DOHH2 (cell line): ENCODE measurements at regions not wholly inside any gene's neighbourhood (a gene's known extent, or its start where the extent isn't known, plus 50 kb on each side); places are given as distances from the start of the nearest gene placed in this dataset.

Experiments used
- H3F3A ChIP-seq: fragments of 200-600 bp; sonication (generic), shearing (Covaris generic); 2 replicates; pipeline ENCODE4 v1.6.0; 2016; ENCODE audit warnings: antibody characterized with exemption, mild to moderate bottlenecking; ENCODE audit not compliant: control insufficient read depth, insufficient read depth
- H3K27ac ChIP-seq: fragments of 200-600 bp; sonication (generic); 2 replicates; pipeline ENCODE4 v1.5.1; 2014; ENCODE audit warnings: low read depth, mild to moderate bottlenecking, low read length, moderate library complexity
- H3K27me3 ChIP-seq: fragments of 200-600 bp; sonication (generic); 2 replicates; pipeline ENCODE4 v1.6.1; 2014; ENCODE audit warnings: mild to moderate bottlenecking, low read length, mixed read lengths; ENCODE audit not compliant: control insufficient read depth
- H3K36me3 ChIP-seq: fragments of 200-600 bp; sonication (generic); 2 replicates; pipeline ENCODE4 v1.6.1; 2014; ENCODE audit warnings: mild to moderate bottlenecking, low read length, moderate library complexity, mixed read lengths; ENCODE audit not compliant: control insufficient read depth
- H3K4me1 ChIP-seq: fragments of 200-600 bp; sonication (generic); 2 replicates; pipeline ENCODE4 v1.6.1; 2014; ENCODE audit warnings: mild to moderate bottlenecking, low read length, mixed read lengths; ENCODE audit not compliant: control insufficient read depth
- H3K4me2 ChIP-seq: fragments of 200-600 bp; sonication (generic); 2 replicates; pipeline ENCODE4 v1.6.0; 2014; ENCODE audit warnings: mild to moderate bottlenecking, low read length, moderate library complexity
- H3K4me3 ChIP-seq: fragments of 200-600 bp; sonication (generic); 2 replicates; pipeline ENCODE4 v1.5.1; 2014; ENCODE audit warnings: mild to moderate bottlenecking, low read length, mixed read lengths
- H3K79me2 ChIP-seq: fragments of 200-600 bp; sonication (generic); 2 replicates; pipeline ENCODE4 v1.6.1; 2014; ENCODE audit warnings: mild to moderate bottlenecking, low read length, mixed read lengths; ENCODE audit not compliant: control insufficient read depth
- H3K9me2 ChIP-seq: fragments of 200-600 bp; sonication (generic); replicated peaks from 2 replicates; pipeline ENCODE4 v1.6.1; 2014; ENCODE audit warnings: mild to moderate bottlenecking, low read length, mixed read lengths; ENCODE audit not compliant: control insufficient read depth
- H3K9me3 ChIP-seq: fragments of 200-600 bp; sonication (generic); 2 replicates; pipeline ENCODE4 v1.6.1; 2014; ENCODE audit warnings: antibody characterized with exemption, low read length, mixed read lengths; ENCODE audit not compliant: control insufficient read depth, insufficient read depth
- H4K20me1 ChIP-seq: fragments of 200-600 bp; sonication (generic); 2 replicates; pipeline ENCODE4 v1.6.0; 2014; ENCODE audit warnings: low read depth, mild to moderate bottlenecking, antibody characterized with exemption, low read length, moderate library complexity; ENCODE audit not compliant: control insufficient read depth, insufficient read depth
- EZH2phosphoT487 ChIP-seq: fragments of 200-600 bp; sonication (generic); IDR thresholded peaks from 2 replicates; pipeline ENCODE4 v1.6.1; 2017; ENCODE audit warnings: borderline replicate concordance, mild to moderate bottlenecking, antibody characterized with exemption, low read length, moderate library complexity, mixed read lengths
- TF ChIP-seq, protein P1 (sequence below): fragments of 200-600 bp; sonication (generic); IDR thresholded peaks from one replicate; pipeline ENCODE4 v1.5.1; 2014; ENCODE audit warnings: antibody characterized with exemption, mild to moderate bottlenecking, low read depth, low read length; ENCODE audit not compliant: poor library complexity, severe bottlenecking

DNA sequence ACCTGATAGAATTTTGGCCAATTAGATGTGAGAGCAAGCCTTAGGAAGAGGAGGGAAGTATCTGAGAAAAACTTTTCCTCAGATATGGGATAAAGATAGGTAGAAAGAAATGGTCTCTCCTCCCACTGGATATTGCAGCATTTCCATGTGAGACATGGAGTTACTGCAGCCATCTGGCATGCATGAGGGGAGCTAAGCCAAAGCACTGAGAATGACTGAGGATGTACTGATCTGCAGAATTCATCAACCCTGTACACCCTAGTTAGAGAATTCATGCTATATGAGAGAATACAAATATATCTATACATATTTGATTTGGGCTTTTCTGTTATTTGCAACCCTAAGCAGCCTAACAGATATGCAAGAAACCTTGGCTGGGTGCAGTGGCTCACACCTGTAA is 52.5 kb upstream of the RPL34 start:
- H4K20me1 ChIP-seq, result no peaks in the 10 kb centered on the region
- H3K27ac ChIP-seq, result no peak overlapping the region
- H3K27me3 ChIP-seq, result peaks cover 9% of the 10 kb centered on the region; the same call in 1 of the 2 replicates
- no peaks in the 10 kb centered on the region for H3K79me2 ChIP-seq
- no peaks in the 10 kb centered on the region for H3F3A ChIP-seq
- H3K4me1 ChIP-seq, result peaks cover 22% of the 10 kb centered on the region
- H3K9me3 ChIP-seq, result no peaks in the 10 kb centered on the region
- no peaks in the 10 kb centered on the region for H3K9me2 ChIP-seq
- H3K4me2 ChIP-seq, result no peak overlapping the region
- TF ChIP-seq EZH2phosphoT487, result no peak
- TF ChIP-seq, protein P1, sequence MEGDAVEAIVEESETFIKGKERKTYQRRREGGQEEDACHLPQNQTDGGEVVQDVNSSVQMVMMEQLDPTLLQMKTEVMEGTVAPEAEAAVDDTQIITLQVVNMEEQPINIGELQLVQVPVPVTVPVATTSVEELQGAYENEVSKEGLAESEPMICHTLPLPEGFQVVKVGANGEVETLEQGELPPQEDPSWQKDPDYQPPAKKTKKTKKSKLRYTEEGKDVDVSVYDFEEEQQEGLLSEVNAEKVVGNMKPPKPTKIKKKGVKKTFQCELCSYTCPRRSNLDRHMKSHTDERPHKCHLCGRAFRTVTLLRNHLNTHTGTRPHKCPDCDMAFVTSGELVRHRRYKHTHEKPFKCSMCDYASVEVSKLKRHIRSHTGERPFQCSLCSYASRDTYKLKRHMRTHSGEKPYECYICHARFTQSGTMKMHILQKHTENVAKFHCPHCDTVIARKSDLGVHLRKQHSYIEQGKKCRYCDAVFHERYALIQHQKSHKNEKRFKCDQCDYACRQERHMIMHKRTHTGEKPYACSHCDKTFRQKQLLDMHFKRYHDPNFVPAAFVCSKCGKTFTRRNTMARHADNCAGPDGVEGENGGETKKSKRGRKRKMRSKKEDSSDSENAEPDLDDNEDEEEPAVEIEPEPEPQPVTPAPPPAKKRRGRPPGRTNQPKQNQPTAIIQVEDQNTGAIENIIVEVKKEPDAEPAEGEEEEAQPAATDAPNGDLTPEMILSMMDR, result no peak
- H3K4me3 ChIP-seq, result no peak overlapping the region
- H3K36me3 ChIP-seq, result no peaks in the 10 kb centered on the region

DNA sequence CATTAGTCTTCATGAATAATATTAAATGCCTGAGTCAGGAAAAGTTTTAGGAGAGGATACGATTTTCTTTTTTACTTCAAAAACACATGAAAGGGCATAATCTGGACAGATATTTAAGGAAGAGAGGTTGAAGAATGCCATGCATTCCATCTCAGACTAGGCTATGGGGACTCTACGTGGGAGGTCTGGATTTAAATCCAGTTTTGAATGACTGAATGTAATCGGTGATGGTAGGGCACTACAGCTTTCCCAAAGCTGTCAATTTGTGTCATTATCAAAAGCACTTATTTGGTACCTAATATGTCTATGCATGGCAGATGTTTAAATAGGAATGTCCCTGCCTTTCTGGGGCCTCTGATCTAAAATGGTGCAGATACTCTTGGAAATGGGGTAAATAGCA is 59.3 kb upstream of the RPL34 start:
- Histone ChIP-seq H3K4me1 (peaks cover 38% of the 10 kb centered on the region), H3K4me2 (no peak overlapping the region)
- no peak for TF ChIP-seq EZH2phosphoT487
- TF ChIP-seq, protein P1, result no peak

DNA sequence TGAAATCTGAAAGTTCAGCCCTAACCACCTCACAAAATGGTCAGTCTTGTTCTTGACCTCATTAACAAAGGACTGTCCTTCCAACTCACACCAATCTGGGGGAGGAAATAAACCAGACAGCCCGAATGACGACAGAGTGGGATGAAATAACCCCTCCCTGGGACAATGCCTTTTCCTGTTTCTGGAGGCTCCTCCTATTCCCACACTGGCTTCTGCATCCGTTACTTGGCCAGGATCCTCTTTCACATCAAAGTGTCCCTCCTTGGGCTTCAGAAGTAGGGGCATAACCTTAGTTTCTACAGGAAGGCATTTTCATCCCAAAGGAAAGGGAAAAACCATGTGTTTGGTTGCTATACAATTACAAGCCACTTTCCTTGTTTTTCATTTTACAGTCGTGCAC is 59.8 kb upstream of the RPL34 start:
- no peaks in the 10 kb centered on the region for H3K79me2 ChIP-seq
- TF ChIP-seq, protein P1, result no peak
- no peak for TF ChIP-seq EZH2phosphoT487
- H3K4me1 ChIP-seq, result peaks cover 38% of the 10 kb centered on the region
- H3K9me2 ChIP-seq, result no peaks in the 10 kb centered on the region
- no peak overlapping the region for H3K4me3 ChIP-seq
- H3K27ac ChIP-seq, result no peak overlapping the region
- no peaks in the 10 kb centered on the region for H3F3A ChIP-seq
- no peaks in the 10 kb centered on the region for H4K20me1 ChIP-seq
- H3K27me3 ChIP-seq, result no peaks in the 10 kb centered on the region
- H3K36me3 ChIP-seq, result no peaks in the 10 kb centered on the region
- no peak overlapping the region for H3K4me2 ChIP-seq
- no peaks in the 10 kb centered on the region for H3K9me3 ChIP-seq

More for the DNA sequence above, 59.3 kb upstream of the RPL34 start:
- Histone ChIP-seq H4K20me1 (no peaks in the 10 kb centered on the region), H3K27me3 (no peaks in the 10 kb centered on the region), H3K9me3 (no peaks in the 10 kb centered on the region), H3K27ac (no peak overlapping the region), H3F3A (no peaks in the 10 kb centered on the region), H3K4me3 (no peak overlapping the region), H3K9me2 (no peaks in the 10 kb centered on the region), H3K36me3 (no peaks in the 10 kb centered on the region), H3K79me2 (no peaks in the 10 kb centered on the region)

DNA sequence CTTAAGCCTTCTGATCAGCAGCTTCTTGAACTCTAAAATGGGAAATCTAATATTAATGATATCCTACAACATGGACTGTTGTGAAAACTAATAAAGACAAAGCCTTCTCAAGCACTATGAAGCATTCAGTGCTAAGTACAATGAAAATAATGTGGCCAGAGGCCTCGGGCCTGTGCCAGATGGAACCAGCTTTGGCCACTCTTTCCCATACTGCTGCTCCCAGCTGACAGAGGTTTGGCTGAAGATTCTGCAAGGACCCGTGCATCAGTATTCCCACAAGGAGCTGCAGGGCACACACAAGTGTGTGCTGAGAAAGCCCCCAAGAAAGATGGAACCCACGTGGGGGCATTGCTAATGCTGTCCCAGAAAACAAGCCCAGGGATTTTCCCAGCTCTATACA is 60.5 kb upstream of the RPL34 start:
- Histone ChIP-seq H3K4me2 (no peak overlapping the region), H3K27me3 (no peaks in the 10 kb centered on the region), H3K4me3 (no peak overlapping the region), H4K20me1 (no peaks in the 10 kb centered on the region), H3K79me2 (no peaks in the 10 kb centered on the region), H3F3A (no peaks in the 10 kb centered on the region), H3K9me2 (no peaks in the 10 kb centered on the region), H3K36me3 (no peaks in the 10 kb centered on the region), H3K9me3 (no peaks in the 10 kb centered on the region), H3K4me1 (peaks cover 35% of the 10 kb centered on the region), H3K27ac (no peak overlapping the region)
- TF ChIP-seq EZH2phosphoT487, result no peak
- TF ChIP-seq, protein P1, result no peak
